Lower leg skin (tissue), 3 donors: ENCODE measurements at regions not wholly inside any gene's neighbourhood (a gene's known extent, or its start where the extent isn't known, plus 50 kb on each side); places are given as distances from the start of the nearest gene placed in this dataset.

ENCODE experiments used
- CTCF ChIP-seq, 3 donors: fragments of 450-650 bp; IDR thresholded peaks; one replicate each; pipeline ENCODE4 v1.5.1; 2016; ENCODE audit warnings: antibody characterized with exemption in 3 of 3, mild to moderate bottlenecking in 3 of 3, moderate library complexity in 2 of 3
- POLR2A ChIP-seq, 2 donors: fragments of 450-650 bp; IDR thresholded peaks; one replicate each; pipeline ENCODE4 v1.6.1; 2016 to 2017; ENCODE audit warnings: antibody characterized with exemption in 2 of 2, mild to moderate bottlenecking in 1 of 2, moderate library complexity in 1 of 2

GRCh38 chr14:53628261-53628660 lies 328.4 kb downstream of the BMP4 start:
- no peak for TF ChIP-seq CTCF (IDR thresholded peaks at IDR 0.05)
- no peak for TF ChIP-seq POLR2A (IDR thresholded peaks at IDR 0.05)
